Occipital lobe (tissue), 1 donor: ENCODE measurements at regions not wholly inside any gene's neighbourhood (a gene's known extent, or its start where the extent isn't known, plus 50 kb on each side); places are given as distances from the start of the nearest gene placed in this dataset.
A peak's percentile ranks its signal among the peaks of the same experiment; 100 is the strongest.

Experiments
- DNase-seq: peaks from one replicate; lab custom pipeline; 2025; lab: John Stamatoyannopoulos, UW

DNA sequence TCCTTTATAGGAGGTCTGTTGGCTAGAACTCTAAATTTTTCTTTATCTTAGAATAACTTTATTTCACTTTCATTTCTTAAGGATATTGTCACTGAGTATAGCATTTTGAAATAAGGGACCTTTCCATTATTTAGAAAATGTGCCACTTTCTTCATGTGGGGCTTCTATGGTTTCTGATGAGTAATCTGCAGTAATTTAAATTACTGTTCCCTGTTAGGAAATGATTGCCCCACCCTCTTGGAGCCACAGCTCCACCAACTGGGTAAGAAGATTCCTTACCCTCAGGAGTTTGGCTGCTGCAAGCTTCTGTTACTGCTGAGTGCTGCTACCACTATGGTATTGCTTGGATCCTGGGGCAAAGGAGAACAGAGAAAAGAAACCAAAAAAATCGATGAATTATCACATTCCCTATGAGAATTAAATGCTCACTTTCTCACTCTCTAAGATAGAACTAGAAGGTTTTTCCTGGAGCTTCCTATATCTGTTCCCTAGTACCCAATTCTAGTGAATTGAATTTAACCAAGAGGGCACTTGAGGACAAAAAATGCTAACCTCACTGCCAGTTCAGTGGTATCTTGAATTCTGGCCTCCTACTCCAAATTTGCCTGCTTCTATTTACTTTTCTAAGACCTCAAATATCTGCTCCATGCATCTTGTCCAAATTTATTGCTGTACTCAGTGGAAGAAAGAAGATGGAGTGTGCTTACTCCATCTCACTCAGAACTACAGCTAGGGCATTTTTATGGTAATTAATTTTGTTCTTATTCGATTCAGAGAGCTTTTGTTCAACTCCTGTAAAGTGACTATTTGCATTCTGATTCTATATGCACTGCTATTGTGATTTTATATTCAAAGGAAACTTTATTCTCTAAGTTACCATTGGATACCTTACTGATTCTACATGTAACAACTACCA lies 2111.3 kb downstream of the MAT2B start:
- no peak for DNase-seq

DNA sequence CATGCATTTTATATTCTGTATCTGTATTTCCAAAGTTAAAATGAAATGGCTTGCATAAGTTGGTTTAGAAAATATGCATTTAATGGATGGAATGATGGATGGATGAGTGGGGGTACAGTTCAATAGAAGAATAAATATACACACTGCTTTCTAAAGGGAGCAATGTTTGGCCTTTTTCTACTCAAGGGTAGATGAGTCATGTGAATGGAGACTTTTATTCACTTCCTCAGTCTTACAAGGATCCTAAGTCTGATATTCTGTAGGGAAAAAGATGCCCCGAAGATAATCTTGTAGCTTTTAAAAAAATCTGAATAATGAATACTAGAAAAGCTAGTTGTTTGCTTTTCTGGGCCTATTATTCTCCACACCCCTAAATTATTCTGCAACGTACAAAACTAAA lies 2112.1 kb downstream of the MAT2B start:
- DNase-seq: no peak

DNA sequence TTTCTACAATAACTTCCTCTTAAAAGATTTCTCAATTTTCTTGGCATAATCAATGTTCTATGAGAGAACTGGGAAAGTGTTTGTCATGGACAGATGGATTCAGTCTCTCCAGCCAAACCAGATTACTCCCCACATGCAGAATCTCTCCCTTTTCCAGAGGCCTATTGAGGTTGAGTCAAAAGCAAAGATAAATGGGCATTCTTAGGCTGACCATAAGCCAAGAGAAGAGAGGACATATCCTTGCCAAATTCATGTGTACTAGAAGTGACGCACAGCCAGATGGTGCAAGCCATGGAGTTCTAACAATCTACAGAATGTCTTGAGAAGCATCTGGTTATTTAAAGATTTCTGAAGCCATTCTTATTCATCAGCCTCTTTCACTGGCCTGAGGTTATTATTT lies 2115.0 kb downstream of the MAT2B start:
- DNase-seq: no peak

DNA sequence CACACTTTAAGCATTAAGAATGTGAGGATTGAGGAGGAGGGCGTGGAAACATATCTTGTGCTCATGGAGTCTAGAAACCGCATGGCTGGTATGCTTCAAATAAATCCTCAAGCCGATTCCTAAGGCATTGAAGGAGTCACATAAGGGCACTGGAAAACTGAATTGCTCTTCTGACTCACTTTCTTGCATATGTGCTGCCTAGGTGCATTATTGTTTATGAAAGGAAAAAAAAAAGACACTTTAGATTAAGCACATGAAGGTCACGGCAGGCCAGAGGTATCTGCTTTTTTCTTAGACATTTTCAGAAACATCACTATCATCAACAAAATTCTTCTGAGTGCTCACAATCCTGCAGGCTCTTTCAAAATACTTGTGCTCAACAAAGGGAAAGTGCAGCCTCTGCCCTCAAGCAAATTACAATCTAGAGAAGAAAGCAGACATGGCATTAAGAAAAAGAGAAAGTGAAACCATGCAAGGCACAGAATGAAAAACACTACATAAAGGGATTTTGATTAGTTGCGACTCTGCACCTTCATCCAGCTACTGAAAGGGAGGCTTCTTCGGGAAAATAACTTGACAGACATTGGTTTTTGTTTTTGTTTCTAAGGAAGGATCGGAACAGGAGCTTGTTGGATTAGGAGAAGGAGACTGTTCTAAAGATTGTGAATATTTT lies 2117.6 kb downstream of the MAT2B start:
- no peak for DNase-seq

DNA sequence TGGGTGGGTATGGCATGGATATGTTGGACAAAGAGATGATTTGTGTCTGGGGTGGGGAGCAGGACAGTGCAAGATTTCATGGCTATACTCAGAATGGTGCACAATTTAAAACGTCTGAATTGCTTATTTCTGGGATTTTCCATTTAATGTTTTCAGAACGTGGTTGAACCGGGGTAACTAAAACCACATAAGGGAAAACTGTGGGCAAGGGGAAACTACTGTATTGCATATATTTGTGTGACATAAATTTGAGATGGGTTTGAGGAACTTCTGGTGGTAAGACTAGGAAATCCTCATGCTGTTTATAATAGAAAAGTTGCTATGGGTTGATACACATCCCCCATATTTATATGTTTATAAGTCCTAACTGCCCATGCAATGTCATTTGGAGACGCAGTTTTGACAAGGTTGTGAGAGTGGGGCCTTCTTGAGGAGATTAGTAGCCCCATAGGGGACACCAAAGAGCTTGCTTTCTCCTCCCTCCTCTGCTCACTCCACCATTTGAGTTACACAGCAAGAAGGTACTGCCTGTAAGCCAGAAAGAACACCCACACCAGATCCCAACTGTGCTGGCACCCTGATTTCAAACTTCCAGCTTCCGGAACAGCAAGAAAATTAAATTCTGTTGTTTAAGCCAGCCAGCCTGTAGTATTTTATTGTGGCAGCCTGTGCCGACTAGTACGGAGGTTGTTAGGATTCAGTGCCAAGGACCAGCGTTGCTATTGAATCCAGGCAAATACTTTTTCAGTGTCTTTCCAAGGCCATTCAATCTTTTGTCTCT lies 2118.9 kb downstream of the MAT2B start:
- peak; percentile 8 for DNase-seq

DNA sequence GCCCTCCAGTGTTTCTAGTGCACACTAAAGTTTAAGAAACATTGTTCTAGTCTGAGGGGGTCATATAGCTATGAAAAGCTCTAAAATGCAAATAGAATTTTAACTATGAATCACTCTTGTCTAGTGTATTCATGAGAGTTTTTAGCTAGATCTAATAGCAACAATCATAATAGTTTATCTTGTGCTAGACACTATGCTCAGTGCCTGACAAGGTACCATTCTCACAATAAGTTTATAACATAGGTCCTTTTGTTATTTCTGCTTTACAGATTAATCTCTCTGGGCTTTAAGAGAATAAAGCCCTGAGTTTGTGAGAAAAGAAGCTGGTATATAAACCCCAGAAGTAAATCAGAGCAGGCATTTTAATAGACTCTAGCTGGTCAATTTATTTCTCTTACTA lies 2120.7 kb downstream of the MAT2B start:
- DNase-seq: no peak

DNA sequence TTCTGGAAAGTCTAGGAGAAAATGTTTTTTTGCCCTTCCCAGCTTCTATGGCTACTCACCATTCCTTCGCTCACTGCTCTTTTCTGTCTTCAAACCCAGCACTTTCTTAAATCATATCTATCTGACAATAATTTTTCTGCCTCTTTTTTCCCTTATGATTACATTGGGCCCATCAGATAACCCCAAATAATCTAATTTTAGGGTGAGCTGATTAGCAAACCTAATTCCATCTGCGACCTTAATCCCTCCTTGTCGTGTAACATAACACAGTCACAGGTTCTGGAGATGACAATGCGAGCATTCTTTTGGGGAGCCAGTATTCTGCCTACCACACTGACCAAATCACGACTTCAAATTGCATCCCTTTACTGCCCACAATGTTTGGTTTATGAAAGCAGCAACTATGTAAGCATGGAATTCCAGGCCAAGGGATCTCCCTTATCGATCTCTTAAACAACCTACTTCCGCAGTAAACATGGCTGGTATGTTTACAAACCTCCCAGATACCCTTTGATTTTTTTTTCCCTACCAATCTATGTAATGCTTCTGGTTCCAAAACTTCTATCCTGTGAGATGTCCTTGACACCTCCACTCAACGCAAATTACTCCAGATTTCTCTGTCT lies 2122.2 kb downstream of the MAT2B start:
- no peak for DNase-seq

DNA sequence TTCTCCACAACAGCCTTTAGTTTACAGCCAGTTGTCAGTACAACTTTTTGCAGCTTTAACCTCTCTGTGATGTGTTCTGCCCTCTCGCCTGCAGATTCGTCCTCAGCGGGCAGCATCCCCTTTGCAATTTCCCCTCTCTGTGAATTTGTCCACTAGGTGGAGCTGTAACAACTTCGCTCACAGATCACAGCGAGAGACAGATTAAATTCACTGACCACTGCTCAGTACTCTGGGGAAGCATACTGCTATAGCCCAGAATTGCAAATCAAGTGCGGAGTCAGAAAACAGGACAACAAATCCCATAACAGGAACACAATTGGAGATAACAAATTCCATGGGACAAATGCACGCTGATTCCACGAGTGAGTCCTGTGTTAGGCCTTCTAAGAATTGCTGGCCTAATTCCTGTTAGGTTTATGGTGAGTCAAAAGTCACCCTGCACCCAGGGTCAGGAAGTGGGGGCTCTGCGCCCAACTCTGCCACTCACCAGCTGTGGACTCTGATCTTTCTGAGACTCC lies 2124.9 kb downstream of the MAT2B start:
- peak; percentile 35 for DNase-seq

DNA sequence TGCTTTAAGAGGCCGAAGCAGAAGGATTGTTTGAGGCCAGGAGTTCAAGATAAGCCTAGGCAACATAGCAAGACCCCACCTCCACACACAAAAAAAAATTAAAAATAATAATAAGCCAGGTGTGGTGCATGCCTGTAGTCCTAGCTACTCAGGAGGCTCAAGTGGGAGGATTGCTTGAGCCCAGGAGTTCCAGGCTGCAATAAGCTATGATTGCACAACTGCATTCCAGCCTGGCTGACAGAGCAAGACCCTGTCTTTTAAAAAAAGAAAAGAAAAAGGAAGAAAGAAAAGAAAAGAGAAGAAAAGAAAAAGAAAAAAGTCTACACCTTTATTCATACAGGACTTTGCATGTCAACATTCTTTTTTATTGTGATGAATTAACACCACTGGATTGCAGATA lies 2125.8 kb downstream of the MAT2B start:
- DNase-seq: no peak

DNA sequence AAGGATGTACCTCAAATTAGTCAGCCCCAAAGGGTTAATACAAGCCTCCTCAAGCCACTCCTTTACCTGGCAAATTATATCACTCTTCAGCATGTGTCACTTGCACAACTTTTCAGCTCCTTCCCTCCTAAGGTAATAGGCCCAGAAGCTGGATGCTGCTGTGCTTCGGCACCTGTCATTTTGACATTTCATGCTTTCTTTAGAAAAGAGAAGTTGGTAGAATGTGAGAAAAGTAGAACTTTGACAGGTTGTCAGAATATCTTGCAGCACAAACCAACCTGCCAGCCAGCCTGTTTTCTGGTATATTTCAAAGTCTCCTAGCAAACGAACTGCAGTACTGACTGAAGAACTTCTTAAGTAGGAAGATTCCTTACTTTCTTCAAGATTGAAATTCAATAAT lies 2136.9 kb downstream of the MAT2B start:
- DNase-seq: no peak

DNA sequence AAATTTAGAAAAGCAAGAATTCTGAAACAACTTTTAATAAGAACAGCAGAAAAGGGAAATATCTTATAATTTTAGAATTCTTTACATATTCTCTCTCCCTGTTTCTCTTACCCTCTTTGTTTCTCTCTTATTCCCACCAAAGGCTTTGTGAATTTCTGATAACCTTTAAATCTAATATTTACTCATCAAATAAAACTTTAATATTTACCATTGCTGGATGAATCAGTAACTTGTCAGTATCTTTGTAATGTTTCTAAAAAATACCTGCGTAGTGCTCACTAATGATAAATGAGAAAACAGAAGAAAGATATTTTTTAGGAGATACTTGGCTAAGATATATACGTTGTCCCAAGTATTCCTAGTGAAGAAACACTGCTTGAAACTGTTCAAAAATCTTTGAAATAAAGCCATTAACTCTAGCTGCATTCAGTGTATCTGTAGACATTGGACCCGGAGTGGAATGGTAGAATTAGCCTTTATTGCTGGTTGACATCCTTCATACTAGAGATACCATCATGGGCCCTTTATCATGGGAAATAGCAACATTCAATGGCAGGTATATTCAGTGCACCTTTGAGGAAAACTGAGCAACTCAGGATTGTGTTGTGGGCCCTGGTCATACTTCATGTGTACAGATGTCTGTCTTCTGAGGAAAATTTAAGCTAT lies 2160.4 kb downstream of the MAT2B start:
- DNase-seq: no peak

DNA sequence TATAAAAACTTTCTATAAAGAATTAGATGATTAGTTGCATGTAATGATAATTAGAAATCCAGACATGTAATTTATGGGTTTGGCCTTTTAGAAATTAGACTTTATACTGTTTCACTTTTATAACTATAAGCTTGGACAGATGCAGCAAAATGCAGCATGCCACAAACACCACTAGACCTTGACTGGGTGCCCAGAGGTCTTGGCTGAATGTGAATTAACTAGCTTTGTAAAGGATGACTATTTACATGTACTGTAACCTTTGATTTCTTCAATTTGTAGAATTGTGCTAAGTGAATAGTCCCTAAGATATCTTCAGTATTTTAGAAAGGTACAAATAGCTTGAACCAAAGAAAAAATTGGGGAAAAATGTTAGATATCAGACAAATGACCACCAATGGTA lies 2168.1 kb downstream of the MAT2B start:
- DNase-seq: no peak

DNA sequence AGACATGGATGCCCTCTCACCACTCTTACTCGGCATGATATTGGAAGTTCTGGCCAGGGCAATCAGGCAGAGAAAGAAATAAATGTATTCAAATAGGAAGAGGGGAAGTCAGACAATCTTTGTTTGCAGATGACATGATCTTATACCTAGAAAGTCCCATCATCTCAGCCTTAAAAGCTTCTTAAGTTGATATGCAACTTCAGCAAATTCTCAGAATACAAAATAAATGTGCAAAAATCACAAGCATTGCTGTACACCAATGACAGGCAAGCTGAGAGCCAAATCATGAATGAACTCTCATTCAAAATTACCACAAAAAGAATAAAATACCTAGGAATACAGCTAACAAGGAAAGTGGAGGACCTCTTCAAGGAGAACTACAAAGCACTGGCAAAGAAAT lies 2190.4 kb downstream of the MAT2B start:
- DNase-seq: no peak

DNA sequence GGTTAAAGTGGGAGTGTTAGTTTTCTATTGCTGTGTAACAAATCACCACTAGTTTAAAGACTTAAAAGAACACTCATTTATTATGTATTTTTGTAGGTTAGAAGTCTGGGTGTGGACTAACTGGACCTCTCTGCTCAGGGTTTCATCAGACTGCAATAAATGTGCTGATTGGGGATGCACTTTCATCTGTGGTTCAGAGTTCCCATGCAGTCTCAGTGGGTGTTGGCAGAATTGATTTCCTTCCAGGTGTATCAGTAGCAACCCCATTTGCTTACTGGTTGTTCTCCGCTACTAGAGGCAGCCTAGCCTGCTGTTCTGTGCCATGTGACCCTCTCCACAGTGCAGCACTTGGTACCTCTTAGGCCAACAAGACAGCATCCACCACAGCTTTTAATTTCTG lies 2200.5 kb downstream of the MAT2B start:
- DNase-seq: no peak

DNA sequence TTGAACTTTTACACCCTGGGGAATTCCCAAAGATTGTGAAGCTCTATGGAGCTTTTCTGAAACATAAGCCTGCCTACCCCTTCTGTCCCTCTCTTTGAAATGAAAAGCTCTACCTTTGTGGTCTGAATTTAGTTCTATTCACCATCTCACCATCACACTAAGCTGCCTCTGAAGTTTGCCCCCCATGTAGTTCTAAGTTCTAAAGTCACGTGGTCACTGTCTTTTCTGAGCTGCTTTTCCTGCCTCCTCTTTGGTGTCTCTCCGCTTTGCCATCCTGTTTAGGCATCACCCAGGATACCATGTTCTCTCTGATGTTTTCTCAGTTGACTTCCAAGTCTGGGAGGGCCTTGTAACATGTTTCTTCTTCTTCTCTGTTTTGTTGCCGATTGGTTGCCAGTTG lies 2206.6 kb downstream of the MAT2B start:
- DNase-seq: no peak

DNA sequence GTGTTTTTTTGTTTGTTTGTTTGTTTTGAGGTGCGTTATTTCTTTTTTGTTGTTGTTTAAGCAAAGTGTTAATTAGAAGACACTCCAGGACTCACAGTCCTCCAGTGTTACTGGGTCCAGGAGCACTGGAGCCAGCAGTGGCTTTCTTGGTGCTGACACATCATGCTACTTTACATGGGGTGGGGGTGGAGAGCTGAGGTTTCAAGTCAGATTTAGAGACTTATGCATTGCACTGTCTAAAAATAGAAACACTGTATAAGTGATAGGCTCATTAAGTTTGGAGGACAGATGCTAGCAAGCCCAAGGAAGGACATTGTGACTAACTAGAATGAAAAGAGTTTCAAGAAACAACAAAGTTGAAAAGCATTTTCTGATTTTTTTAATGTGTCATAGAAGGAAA lies 2209.2 kb downstream of the MAT2B start:
- DNase-seq: no peak

DNA sequence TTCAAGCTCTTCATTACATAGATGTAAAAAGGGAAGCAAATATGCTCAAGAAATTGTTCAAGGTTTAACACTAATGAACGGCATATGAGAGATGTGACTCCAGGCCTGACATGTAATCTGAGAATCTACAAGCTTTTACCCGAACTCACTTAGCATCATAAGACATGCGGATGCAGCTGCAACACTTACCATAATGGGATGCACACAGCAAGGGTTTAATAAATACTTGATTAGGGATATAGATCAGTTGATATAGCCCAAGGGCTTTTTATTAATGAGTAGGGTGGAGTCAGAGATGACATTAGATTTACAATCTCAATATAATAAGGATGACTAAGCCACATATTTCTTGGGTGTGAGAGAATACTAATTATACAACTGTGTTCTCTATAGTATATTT lies 2215.5 kb downstream of the MAT2B start:
- no peak for DNase-seq

DNA sequence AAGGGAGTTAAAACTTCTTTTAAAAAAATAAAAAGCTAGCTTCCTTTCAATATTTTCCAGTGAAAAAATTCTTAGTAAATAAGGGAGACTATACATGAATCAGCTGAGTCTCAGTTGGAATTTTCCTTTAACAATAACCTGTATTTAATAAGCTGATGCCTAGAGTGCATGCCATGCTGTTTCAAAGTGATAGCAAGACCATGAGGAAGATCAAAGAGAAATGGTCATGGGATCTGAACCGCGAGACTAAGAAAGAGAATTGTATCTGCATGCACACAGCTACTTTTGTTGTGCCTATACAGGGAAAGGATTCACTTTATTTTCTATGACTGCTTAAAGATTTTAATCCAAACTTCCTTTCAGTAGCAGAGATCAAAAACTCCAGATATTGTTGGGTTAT lies 2217.0 kb downstream of the MAT2B start:
- no peak for DNase-seq

DNA sequence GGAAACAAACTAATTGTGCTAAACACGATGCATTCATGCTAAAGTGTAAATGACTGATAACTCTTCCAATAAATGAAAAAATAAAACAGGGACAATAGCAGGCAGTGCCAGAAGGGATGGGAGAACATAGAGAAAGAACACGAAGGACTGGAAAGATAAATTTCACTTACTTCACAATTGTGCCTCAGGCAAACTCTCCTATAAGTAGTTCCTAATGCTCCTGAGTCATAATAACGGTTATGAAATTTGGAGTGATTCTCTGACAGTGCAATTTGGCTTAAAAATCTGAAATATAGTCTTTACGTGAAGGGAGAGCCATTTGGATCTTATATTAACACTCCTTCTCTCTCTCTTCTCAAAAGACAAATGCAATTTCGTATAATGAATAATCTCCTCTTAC lies 2218.5 kb downstream of the MAT2B start:
- no peak for DNase-seq

DNA sequence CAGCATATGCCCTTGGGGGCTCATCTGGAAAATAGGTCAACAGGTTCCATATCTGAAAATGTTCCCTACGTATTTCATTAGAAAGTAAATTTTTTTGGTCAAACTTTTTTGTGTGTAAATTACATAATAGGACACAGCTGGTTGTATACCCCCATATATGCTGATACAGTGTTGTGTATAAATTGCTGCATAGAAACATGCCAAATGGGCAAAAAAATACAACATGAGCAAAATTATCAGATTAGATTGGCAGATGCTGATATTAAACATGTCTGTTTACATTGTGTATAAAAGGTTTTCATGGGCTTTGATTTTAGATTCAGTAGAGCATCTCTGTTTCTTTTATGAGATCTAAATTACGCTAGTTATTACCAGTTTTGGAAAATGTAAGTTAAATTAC lies 2223.0 kb downstream of the MAT2B start:
- no peak for DNase-seq

DNA sequence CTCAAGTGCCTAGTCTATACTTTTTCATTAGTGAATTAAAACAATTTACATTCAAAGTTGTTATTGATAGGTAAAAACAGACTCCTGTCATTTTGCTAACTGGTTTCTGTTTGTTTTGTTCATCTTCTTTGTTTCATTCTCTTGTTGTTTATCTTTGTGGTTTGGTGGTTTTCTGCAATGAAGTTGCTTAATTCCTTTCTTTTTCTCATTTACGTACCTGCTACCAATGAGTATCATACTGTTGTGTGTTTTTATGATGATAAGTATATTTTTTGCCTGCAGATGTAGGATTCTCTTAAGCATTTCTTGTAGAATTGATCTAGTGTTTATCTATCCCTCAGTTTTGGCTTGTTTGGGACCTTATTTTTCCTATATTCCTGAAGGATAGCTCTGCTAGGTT lies 2230.0 kb downstream of the MAT2B start:
- DNase-seq: no peak
